H1 (cell line): ENCODE measurements at regions not wholly inside any gene's neighbourhood (a gene's known extent, or its start where the extent isn't known, plus 50 kb on each side); places are given as distances from the start of the nearest gene placed in this dataset.

Source experiments
- CTCF ChIA-PET: fragments of 300-600 bp; sonication (Branson Sonifier 250); formaldehyde crosslinking; loops from one replicate; lab custom pipeline; 2021; ENCODE audit not compliant: partially characterized antibody; lab: Charles Lee
- POLR2A ChIA-PET: fragments of 300-600 bp; sonication (Branson Sonifier 250); formaldehyde crosslinking; loops from one replicate; lab custom pipeline; 2021; ENCODE audit warnings: inconsistent platforms; ENCODE audit not compliant: partially characterized antibody; lab: Charles Lee
- DNase-seq, 2 experiments: peaks; one replicate each; pipeline versions ENCODE4 v3.0.0 to v3.0.0-alpha.2; 2010 to 2022; ENCODE audit warnings: low spot score in 2 of 2, low read depth in 1 of 2, mixed read lengths in 1 of 2
- FAIRE-seq: peaks from 2 replicates; lab custom pipeline; 2011; peaks lifted over from hg19 to GRCh38; lab: Jason Lieb, UNC
- H2AFZ ChIP-seq: 2 replicates; pipeline ENCODE4 v1.8.1; 2012; ENCODE audit warnings: low read length, inconsistent platforms
- H2AK5ac ChIP-seq: 2 replicates; pipeline ENCODE4 v1.6.1; 2013; ENCODE audit warnings: low read depth, low read length
- H2BK120ac ChIP-seq: replicated peaks from 2 replicates; pipeline ENCODE3; 2013; ENCODE audit warnings: low read depth, low read length, inconsistent platforms
- H2BK12ac ChIP-seq: 2 replicates; pipeline ENCODE4 v1.6.1; 2013; ENCODE audit warnings: low read depth, low read length
- H2BK15ac ChIP-seq: 2 replicates; pipeline ENCODE4 v1.6.1; 2013; ENCODE audit warnings: low read length
- H2BK20ac ChIP-seq: 2 replicates; pipeline ENCODE4 v1.6.1; 2013; ENCODE audit warnings: low read length
- H2BK5ac ChIP-seq: 2 replicates; pipeline ENCODE4 v1.6.1; 2013; ENCODE audit warnings: low read depth, low read length
- H3K14ac ChIP-seq: 2 replicates; pipeline ENCODE4 v1.6.1; 2013; ENCODE audit warnings: inconsistent platforms; ENCODE audit not compliant: insufficient read length
- H3K18ac ChIP-seq: 2 replicates; pipeline ENCODE4 v1.6.1; 2013; ENCODE audit warnings: low read length; ENCODE audit errors: extremely low read depth
- H3K23ac ChIP-seq: 2 replicates; pipeline ENCODE4 v1.6.1; 2013; ENCODE audit warnings: inconsistent platforms; ENCODE audit not compliant: insufficient read length
- H3K23me2 ChIP-seq: 2 replicates; pipeline ENCODE4 v1.6.1; 2013; ENCODE audit warnings: low read depth, low read length
- H3K27ac ChIP-seq: 2 replicates; pipeline ENCODE4 v1.6.1; 2011; ENCODE audit warnings: low read depth, low read length, inconsistent platforms
- H3K27me3 ChIP-seq, 4 experiments: replicated peaks in 1 of 4; 1 replicate in 1 of 4; 2 replicates in 3 of 4; pipeline versions ENCODE4 v1.6.1 to v1.8.1; 2011 to 2013; ENCODE audit warnings: low read length in 3 of 4, mild to moderate bottlenecking in 3 of 4, inconsistent platforms in 2 of 4, mixed read lengths in 2 of 4, moderate library complexity in 1 of 4; ENCODE audit not compliant: control insufficient read depth in 3 of 4, insufficient read depth in 3 of 4; ENCODE audit errors: extremely low read depth in 1 of 4
- H3K36me3 ChIP-seq, 4 experiments: 2 replicates each; pipeline versions ENCODE4 v1.6.1 to v1.8.1; 2011 to 2013; ENCODE audit warnings: mild to moderate bottlenecking in 4 of 4, low read length in 3 of 4, moderate library complexity in 2 of 4, control low read depth in 1 of 4, inconsistent platforms in 1 of 4; ENCODE audit not compliant: insufficient read depth in 4 of 4, control insufficient read depth in 2 of 4
- H3K4ac ChIP-seq: replicated peaks from 2 replicates; pipeline ENCODE3; 2013; ENCODE audit warnings: low read length, low read depth, mixed read lengths, inconsistent platforms; ENCODE audit not compliant: insufficient read length
- H3K4me1 ChIP-seq, 4 experiments: replicated peaks in 1 of 4; 1 replicate in 1 of 4; 2 replicates in 3 of 4; pipeline versions ENCODE4 v1.6.1 to v1.8.1; 2011 to 2013; ENCODE audit warnings: low read length in 3 of 4, inconsistent platforms in 2 of 4, mixed read lengths in 1 of 4; ENCODE audit not compliant: insufficient read depth in 4 of 4, control insufficient read depth in 3 of 4
- H3K4me2 ChIP-seq, 2 experiments: 2 replicates each; pipeline versions ENCODE4 v1.6.1 to v1.8.1; 2011 to 2013; ENCODE audit warnings: low read depth in 2 of 2, low read length in 2 of 2, control low read depth in 1 of 2, inconsistent platforms in 1 of 2, mild to moderate bottlenecking in 1 of 2; ENCODE audit not compliant: insufficient read depth in 1 of 2
- H3K4me3 ChIP-seq, 4 experiments: fragments of 200-600, 300-600 bp in 1 of 4; sonication (generic), shearing (Covaris generic), sonication (Bioruptor Twin) in 1 of 4; 2 replicates each; pipeline versions ENCODE4 v1.5.1 to v1.8.1; 2011 to 2016; ENCODE audit warnings: low read length in 4 of 4, low read depth in 3 of 4, control low read depth in 2 of 4, inconsistent platforms in 2 of 4, mild to moderate bottlenecking in 2 of 4, mixed read lengths in 1 of 4, moderate library complexity in 1 of 4; ENCODE audit not compliant: insufficient read depth in 2 of 4; ENCODE audit errors: extremely low read depth in 1 of 4
- H3K56ac ChIP-seq: replicated peaks from 2 replicates; pipeline ENCODE3; 2013; ENCODE audit warnings: low read depth, mild to moderate bottlenecking, mixed read lengths, low read length, inconsistent platforms; ENCODE audit not compliant: insufficient read length
- H3K79me1 ChIP-seq: 2 replicates; pipeline ENCODE4 v1.6.1; 2013; ENCODE audit warnings: low read depth, low read length, control low read depth
- H3K79me2 ChIP-seq, 2 experiments: 2 replicates each; pipeline versions ENCODE4 v1.6.1 to v1.8.1; 2012 to 2013; ENCODE audit warnings: low read length in 2 of 2, mild to moderate bottlenecking in 2 of 2, inconsistent platforms in 1 of 2; ENCODE audit not compliant: insufficient read depth in 2 of 2, control insufficient read depth in 1 of 2
- H3K9ac ChIP-seq, 4 experiments: replicated peaks in 1 of 4; 1 replicate in 1 of 4; 2 replicates in 3 of 4; pipeline versions ENCODE4 v1.6.1 to v1.8.1; 2011 to 2013; ENCODE audit warnings: low read depth in 3 of 4, low read length in 3 of 4, control low read depth in 2 of 4, mild to moderate bottlenecking in 2 of 4, moderate library complexity in 2 of 4, inconsistent platforms in 1 of 4; ENCODE audit errors: extremely low read depth in 1 of 4
- H3K9me3 ChIP-seq, 2 experiments: 2 replicates each; pipeline versions ENCODE4 v1.6.1 to v1.8.1; 2012 to 2013; ENCODE audit warnings: mild to moderate bottlenecking in 2 of 2, moderate library complexity in 2 of 2, control low read depth in 1 of 2, inconsistent platforms in 1 of 2, low read depth in 1 of 2, low read length in 1 of 2, mixed read lengths in 1 of 2; ENCODE audit not compliant: insufficient read depth in 2 of 2
- H4K20me1 ChIP-seq, 2 experiments: replicated peaks in 1 of 2; 2 replicates each; pipeline versions ENCODE3 to v1.8.1; 2011 to 2013; ENCODE audit warnings: inconsistent platforms in 2 of 2, low read length in 2 of 2, mild to moderate bottlenecking in 1 of 2; ENCODE audit not compliant: insufficient read depth in 2 of 2, control insufficient read depth in 1 of 2
- H4K5ac ChIP-seq: 2 replicates; pipeline ENCODE4 v1.6.1; 2013; ENCODE audit warnings: low read length, low read depth, mixed read lengths, inconsistent platforms; ENCODE audit not compliant: insufficient read length
- H4K8ac ChIP-seq: 2 replicates; pipeline ENCODE4 v1.8.0; 2013; ENCODE audit warnings: mild to moderate bottlenecking, moderate library complexity, low read length, inconsistent platforms; ENCODE audit not compliant: insufficient read depth; ENCODE audit errors: extremely low read depth
- H4K91ac ChIP-seq: replicated peaks from 2 replicates; pipeline ENCODE3; 2013; ENCODE audit warnings: low read length, mixed read lengths, inconsistent platforms; ENCODE audit not compliant: insufficient read length
- MAFK ChIP-seq: IDR thresholded peaks from 2 replicates; pipeline ENCODE4 v1.6.1; 2012; ENCODE audit warnings: low read depth, mild to moderate bottlenecking, improper control_type of control experiment, low read length
- TF ChIP-seq, protein P1 (sequence below), 3 experiments: IDR thresholded peaks; 1 replicate in 2 of 3; 2 replicates in 1 of 3; pipeline versions ENCODE4 v1.5.1 to v1.6.1; 2011; ENCODE audit warnings: low read length in 3 of 3, mild to moderate bottlenecking in 3 of 3, inconsistent platforms in 2 of 3, low read depth in 1 of 3, moderate library complexity in 1 of 3; ENCODE audit not compliant: insufficient read depth in 1 of 3; ENCODE audit errors: control extremely low read depth in 1 of 3

DNA sequence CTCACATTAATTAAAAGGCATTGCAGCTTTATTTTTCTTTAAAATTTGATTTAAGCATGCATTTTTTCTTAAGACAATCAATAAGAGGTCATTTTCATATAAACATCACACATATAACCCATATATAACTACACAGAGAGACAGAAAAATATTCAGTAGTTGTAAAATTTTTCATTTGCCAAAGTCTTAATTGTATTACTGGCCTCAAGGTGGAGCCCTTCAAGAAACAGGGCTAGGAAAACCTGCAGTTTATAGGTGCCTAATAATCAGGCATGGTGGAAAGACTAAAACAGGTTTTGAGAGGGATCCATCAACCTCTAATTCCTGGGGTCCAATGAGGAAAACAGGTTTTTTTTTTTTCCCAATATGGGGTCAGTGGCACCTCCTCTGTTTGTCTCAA is 71.3 kb upstream of the ZNF804A start:
- no peaks in the 10 kb centered on the region; a peak in 1 of 8 replicates for H3K36me3 ChIP-seq
- H3K23me2 ChIP-seq = no peaks in the 10 kb centered on the region
- no peak overlapping the region for H2BK12ac ChIP-seq
- no peak overlapping the region for H3K27ac ChIP-seq
- CTCF ChIA-PET = no interaction called here
- peaks cover 22 to 25% of the 10 kb centered on the region in 2 experiments for H3K9me3 ChIP-seq
- H4K20me1 ChIP-seq = no peaks in the 10 kb centered on the region
- no peak overlapping the region for H3K23ac ChIP-seq
- H3K79me1 ChIP-seq = no peaks in the 10 kb centered on the region
- DNase-seq (no peak), FAIRE-seq (no peak)
- H2BK20ac ChIP-seq = no peak overlapping the region
- no peak overlapping the region for H2AK5ac ChIP-seq
- H4K91ac ChIP-seq = no peak overlapping the region
- H3K14ac ChIP-seq = no peak overlapping the region
- no peak overlapping the region for H4K8ac ChIP-seq
- no peak overlapping the region for H3K4me2 ChIP-seq
- TF ChIP-seq, protein P1, sequence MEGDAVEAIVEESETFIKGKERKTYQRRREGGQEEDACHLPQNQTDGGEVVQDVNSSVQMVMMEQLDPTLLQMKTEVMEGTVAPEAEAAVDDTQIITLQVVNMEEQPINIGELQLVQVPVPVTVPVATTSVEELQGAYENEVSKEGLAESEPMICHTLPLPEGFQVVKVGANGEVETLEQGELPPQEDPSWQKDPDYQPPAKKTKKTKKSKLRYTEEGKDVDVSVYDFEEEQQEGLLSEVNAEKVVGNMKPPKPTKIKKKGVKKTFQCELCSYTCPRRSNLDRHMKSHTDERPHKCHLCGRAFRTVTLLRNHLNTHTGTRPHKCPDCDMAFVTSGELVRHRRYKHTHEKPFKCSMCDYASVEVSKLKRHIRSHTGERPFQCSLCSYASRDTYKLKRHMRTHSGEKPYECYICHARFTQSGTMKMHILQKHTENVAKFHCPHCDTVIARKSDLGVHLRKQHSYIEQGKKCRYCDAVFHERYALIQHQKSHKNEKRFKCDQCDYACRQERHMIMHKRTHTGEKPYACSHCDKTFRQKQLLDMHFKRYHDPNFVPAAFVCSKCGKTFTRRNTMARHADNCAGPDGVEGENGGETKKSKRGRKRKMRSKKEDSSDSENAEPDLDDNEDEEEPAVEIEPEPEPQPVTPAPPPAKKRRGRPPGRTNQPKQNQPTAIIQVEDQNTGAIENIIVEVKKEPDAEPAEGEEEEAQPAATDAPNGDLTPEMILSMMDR (IDR thresholded peaks at IDR 0.05; ENCODE audit: control extremely low read depth in 1 of 3, insufficient read depth in 1 of 3, low read depth in 1 of 3, low read length in 3 of 3) = peak in 1 of 3 experiments; percentile 6; a peak in 1 of 4 replicates
- TF ChIP-seq MAFK = no peak
- H3K4me3 ChIP-seq = no peak overlapping the region
- no peak overlapping the region for H2BK15ac ChIP-seq
- H3K27me3 ChIP-seq = no peaks in the 10 kb centered on the region
- H2AFZ ChIP-seq = no peak overlapping the region
- H3K4me1 ChIP-seq = no peaks in the 10 kb centered on the region
- H2BK120ac ChIP-seq = no peak overlapping the region
- H3K18ac ChIP-seq = no peak overlapping the region
- no peak overlapping the region for H3K56ac ChIP-seq
- no peak overlapping the region for H4K5ac ChIP-seq
- no peak overlapping the region for H3K9ac ChIP-seq
- POLR2A ChIA-PET = no interaction called here
- no peak overlapping the region for H2BK5ac ChIP-seq
- H3K4ac ChIP-seq = no peak overlapping the region
- no peaks in the 10 kb centered on the region for H3K79me2 ChIP-seq
